SK-N-SH (cell line): ENCODE measurements at regions not wholly inside any gene's neighbourhood (a gene's known extent, or its start where the extent isn't known, plus 50 kb on each side); places are given as distances from the start of the nearest gene placed in this dataset.
A peak's percentile ranks its signal among the peaks of the same experiment; 100 is the strongest.

ENCODE experiments used
- CTCF ChIA-PET: fragments of 300-600, 350-600 bp; formaldehyde crosslinking; extraction: SDS; loops from one replicate; lab custom pipeline; 2021; lab: Yijun Ruan, JAX
- POLR2A ChIA-PET: fragments of 350-600 bp; sonication (Branson Sonifier 250); formaldehyde crosslinking; extraction: SDS; loops from one replicate; lab custom pipeline; 2020; ENCODE audit warnings: antibody characterized with exemption, inconsistent platforms; lab: Yijun Ruan, JAX
- DNase-seq: peaks from one replicate; pipeline ENCODE4 v3.0.0; 2012
- H2AFZ ChIP-seq: fragments of 200-600 bp; sonication (generic); 2 replicates; pipeline ENCODE4 v1.8.1; 2016; ENCODE audit warnings: antibody characterized with exemption, mild to moderate bottlenecking, low read depth
- H3F3A ChIP-seq: fragments of 200-600 bp; sonication (generic); replicated peaks from 2 replicates; pipeline ENCODE3; 2016; ENCODE audit warnings: antibody characterized with exemption, mild to moderate bottlenecking; ENCODE audit not compliant: insufficient read depth
- H3K27ac ChIP-seq, 2 experiments: fragments of 200-500 bp in 1 of 2; fragments of 200-600 bp in 1 of 2; sonication (Bioruptor generic) in 1 of 2; sonication (generic), shearing (Covaris generic) in 1 of 2; 2 replicates each; pipeline versions ENCODE4 v1.5.1 to v1.6.1; 2014 to 2016; ENCODE audit warnings: low read depth in 2 of 2, inconsistent platforms in 1 of 2, low read length in 1 of 2, mild to moderate bottlenecking in 1 of 2, mixed read lengths in 1 of 2
- H3K27me3 ChIP-seq: fragments of 200-600 bp; sonication (generic), shearing (Covaris generic); 2 replicates; pipeline ENCODE4 v1.6.1; 2016; ENCODE audit warnings: mixed run types; ENCODE audit not compliant: insufficient read depth
- H3K36me3 ChIP-seq, 2 experiments: fragments of 200-500 bp in 1 of 2; fragments of 200-600 bp in 1 of 2; sonication (Bioruptor generic) in 1 of 2; sonication (generic) in 1 of 2; replicated peaks in 1 of 2; 2 replicates each; pipeline versions ENCODE3 to v1.5.1; 2014 to 2016; ENCODE audit warnings: low read length in 1 of 2, mild to moderate bottlenecking in 1 of 2; ENCODE audit not compliant: insufficient read depth in 2 of 2, control insufficient read depth in 1 of 2
- H3K4me1 ChIP-seq, 2 experiments: fragments of 200-500 bp in 1 of 2; fragments of 200-600 bp in 1 of 2; sonication (Bioruptor generic) in 1 of 2; sonication (generic), shearing (Covaris generic) in 1 of 2; 2 replicates each; pipeline versions ENCODE4 v1.5.1 to v1.6.1; 2014 to 2016; ENCODE audit warnings: low read depth in 1 of 2, low read length in 1 of 2, mixed run types in 1 of 2; ENCODE audit not compliant: insufficient read depth in 2 of 2, control insufficient read depth in 1 of 2
- H3K4me2 ChIP-seq: fragments of 200-600 bp; sonication (generic), shearing (Covaris generic); 2 replicates; pipeline ENCODE4 v1.6.1; 2017; ENCODE audit warnings: mixed run types
- H3K4me3 ChIP-seq, 2 experiments: fragments of 200-500 bp in 1 of 2; fragments of 200-600 bp in 1 of 2; sonication (Bioruptor generic) in 1 of 2; sonication (generic), shearing (Covaris generic) in 1 of 2; 2 replicates each; pipeline versions ENCODE4 v1.5.1 to v1.8.1; 2014 to 2016; ENCODE audit warnings: low read depth in 2 of 2, inconsistent platforms in 1 of 2, low read length in 1 of 2, mild to moderate bottlenecking in 1 of 2, mixed read lengths in 1 of 2, moderate library complexity in 1 of 2
- H3K79me2 ChIP-seq: fragments of 200-600 bp; sonication (generic); 2 replicates; pipeline ENCODE4 v1.8.1; 2017; ENCODE audit warnings: mild to moderate bottlenecking; ENCODE audit not compliant: insufficient read depth
- H3K9ac ChIP-seq: fragments of 200-600 bp; sonication (generic); 2 replicates; pipeline ENCODE4 v1.6.1; 2017; ENCODE audit warnings: mixed run types
- H3K9me2 ChIP-seq: fragments of 200-600 bp; sonication (generic); 2 replicates; pipeline ENCODE4 v1.6.1; 2017; ENCODE audit warnings: mixed run types
- H3K9me3 ChIP-seq: fragments of 200-600 bp; sonication (generic); 2 replicates; pipeline ENCODE4 v1.6.1; 2017; ENCODE audit warnings: mixed run types, mild to moderate bottlenecking, moderate library complexity
- H4K20me1 ChIP-seq: fragments of 200-600 bp; sonication (generic); 2 replicates; pipeline ENCODE4 v1.6.1; 2017; ENCODE audit warnings: mild to moderate bottlenecking, mixed run types; ENCODE audit not compliant: insufficient read depth
- EP300 ChIP-seq, 2 experiments: IDR thresholded peaks; 2 replicates each; pipeline versions ENCODE4 v1.4.0 to v1.6.1; 2012; ENCODE audit warnings: borderline replicate concordance in 1 of 2, low read depth in 1 of 2, low read length in 1 of 2
- FOSL2 ChIP-seq: IDR thresholded peaks from 2 replicates; pipeline ENCODE4 v1.4.0; 2012; ENCODE audit warnings: low read depth, mild to moderate bottlenecking, moderate library complexity, borderline replicate concordance
- FOXJ3 ChIP-seq: sonication (generic); formaldehyde crosslinking; IDR thresholded peaks from 2 replicates; pipeline ENCODE4 v1.5.1; 2020; ENCODE audit warnings: mild to moderate bottlenecking, missing genetic modification reagents
- GABPA ChIP-seq: IDR thresholded peaks from 2 replicates; pipeline ENCODE4 v1.4.0; 2012; ENCODE audit warnings: low read depth, mild to moderate bottlenecking
- JUND ChIP-seq: IDR thresholded peaks from 2 replicates; pipeline ENCODE4 v1.4.0; 2012
- MAX ChIP-seq: IDR thresholded peaks from 2 replicates; pipeline ENCODE4 v1.4.0; 2012; ENCODE audit warnings: low read depth
- REST ChIP-seq: IDR thresholded peaks from 2 replicates; pipeline ENCODE4 v1.6.1; 2012; ENCODE audit warnings: mild to moderate bottlenecking, low read depth, low read length, moderate library complexity
- SIN3A ChIP-seq: IDR thresholded peaks from 2 replicates; pipeline ENCODE4 v1.6.1; 2012; ENCODE audit warnings: low read depth, mild to moderate bottlenecking, low read length, moderate library complexity, borderline replicate concordance
- TCF12 ChIP-seq: IDR thresholded peaks from 2 replicates; pipeline ENCODE4 v1.4.0; 2012
- YY1 ChIP-seq: IDR thresholded peaks from 2 replicates; pipeline ENCODE4 v1.4.0; 2012; ENCODE audit warnings: low read depth, mild to moderate bottlenecking
- WGBS: methylation state at CpG from one replicate; pipeline ENCODE4 v1.1.6; 2017; ENCODE audit warnings: low lambda C conversion rate; 5-methylcytosine and 5-hydroxymethylcytosine counted together
- TF ChIP-seq, protein P1 (sequence below): IDR thresholded peaks from 2 replicates; pipeline ENCODE4; 2012
- TF ChIP-seq, protein P2 (sequence below): fragments of 200-600 bp; sonication (generic); IDR thresholded peaks from 2 replicates; pipeline ENCODE4 v1.6.1; 2017; ENCODE audit warnings: antibody characterized with exemption, mild to moderate bottlenecking, moderate library complexity

GRCh38 chr17:20922128-20922670 lies 120.6 kb downstream of the USP22 start:
- Histone ChIP-seq H3K27ac (peak overlapping the region; percentile 43 to 96; a peak in 3 of 4 replicates), H2AFZ (peak overlapping the region; percentile 36; the same call in 1 of the 2 replicates), H4K20me1 (no peaks in the 10 kb centered on the region), H3K79me2 (peaks cover 63% of the 10 kb centered on the region), H3K9ac (peak overlapping the region; percentile 47; the same call in 1 of the 2 replicates), H3K4me3 (0 out of 4 replicates have a peak overlapping the region, but pooled peaks of 1 of the 2 experiments have one; percentile 26), H3F3A (peaks cover 38% of the 10 kb centered on the region), H3K9me3 (no peaks in the 10 kb centered on the region), H3K27me3 (no peaks in the 10 kb centered on the region), H3K4me2 (peak overlapping the region; percentile 79), H3K9me2 (no peaks in the 10 kb centered on the region), H3K4me1 (peaks cover 3 to 52% of the 10 kb centered on the region in 2 experiments), H3K36me3 (peaks cover 4 to 12% of the 10 kb centered on the region in 2 experiments)
- TF ChIP-seq YY1 (peak; percentile 50; the same call in 1 of the 2 replicates), EP300 (IDR thresholded peaks at IDR 0.05; ENCODE audit: borderline replicate concordance in 1 of 2, low read depth in 1 of 2, low read length in 1 of 2) (peak in 1 of 2 experiments; percentile 62; a peak in 1 of 4 replicates), SIN3A (no peak), FOXJ3 (CRISPR knock-in tag) (no peak), TCF12 (peak; percentile 92), MAX (0 out of 2 replicates have a peak, but pooled peaks have one; percentile 37), FOSL2 (peak; percentile 84), GABPA (no peak), REST (no peak), JUND (peak; percentile 86)
- TF ChIP-seq, protein P1, sequence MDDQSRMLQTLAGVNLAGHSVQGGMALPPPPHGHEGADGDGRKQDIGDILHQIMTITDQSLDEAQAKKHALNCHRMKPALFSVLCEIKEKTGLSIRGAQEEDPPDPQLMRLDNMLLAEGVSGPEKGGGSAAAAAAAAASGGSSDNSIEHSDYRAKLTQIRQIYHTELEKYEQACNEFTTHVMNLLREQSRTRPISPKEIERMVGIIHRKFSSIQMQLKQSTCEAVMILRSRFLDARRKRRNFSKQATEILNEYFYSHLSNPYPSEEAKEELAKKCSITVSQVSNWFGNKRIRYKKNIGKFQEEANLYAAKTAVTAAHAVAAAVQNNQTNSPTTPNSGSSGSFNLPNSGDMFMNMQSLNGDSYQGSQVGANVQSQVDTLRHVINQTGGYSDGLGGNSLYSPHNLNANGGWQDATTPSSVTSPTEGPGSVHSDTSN = peak; percentile 81
- TF ChIP-seq, protein P2, sequence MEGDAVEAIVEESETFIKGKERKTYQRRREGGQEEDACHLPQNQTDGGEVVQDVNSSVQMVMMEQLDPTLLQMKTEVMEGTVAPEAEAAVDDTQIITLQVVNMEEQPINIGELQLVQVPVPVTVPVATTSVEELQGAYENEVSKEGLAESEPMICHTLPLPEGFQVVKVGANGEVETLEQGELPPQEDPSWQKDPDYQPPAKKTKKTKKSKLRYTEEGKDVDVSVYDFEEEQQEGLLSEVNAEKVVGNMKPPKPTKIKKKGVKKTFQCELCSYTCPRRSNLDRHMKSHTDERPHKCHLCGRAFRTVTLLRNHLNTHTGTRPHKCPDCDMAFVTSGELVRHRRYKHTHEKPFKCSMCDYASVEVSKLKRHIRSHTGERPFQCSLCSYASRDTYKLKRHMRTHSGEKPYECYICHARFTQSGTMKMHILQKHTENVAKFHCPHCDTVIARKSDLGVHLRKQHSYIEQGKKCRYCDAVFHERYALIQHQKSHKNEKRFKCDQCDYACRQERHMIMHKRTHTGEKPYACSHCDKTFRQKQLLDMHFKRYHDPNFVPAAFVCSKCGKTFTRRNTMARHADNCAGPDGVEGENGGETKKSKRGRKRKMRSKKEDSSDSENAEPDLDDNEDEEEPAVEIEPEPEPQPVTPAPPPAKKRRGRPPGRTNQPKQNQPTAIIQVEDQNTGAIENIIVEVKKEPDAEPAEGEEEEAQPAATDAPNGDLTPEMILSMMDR = no peak
- WGBS = 45% methylated on average over 1 of the region's 1 CpG
- DNase-seq = no peak
- ChIA-PET CTCF (no interaction called here), POLR2A (no interaction called here)
